Endothelial cell of umbilical vein (primary cell): ENCODE measurements at regions not wholly inside any gene's neighbourhood (a gene's known extent, or its start where the extent isn't known, plus 50 kb on each side); places are given as distances from the start of the nearest gene placed in this dataset.

Experiments used
- BruUV-seq: library from RNA; stranded (reverse); fragments of 400-500 nt; replicated peaks from 2 replicates; lab custom pipeline; 2021; lab: Mats Ljungman, UMichigan
- CTCF ChIA-PET: fragments of 300-600, 350-600 bp; sonication (Branson Sonifier 250); formaldehyde crosslinking; loops from one replicate; lab custom pipeline; 2021; ENCODE audit warnings: antibody characterized with exemption, inconsistent platforms; lab: Charles Lee
- POLR2A ChIA-PET: fragments of 300-600, 350-600 bp; sonication (Branson Sonifier 250); formaldehyde crosslinking; loops from one replicate; lab custom pipeline; 2021; ENCODE audit warnings: antibody characterized with exemption, inconsistent platforms; lab: Charles Lee
- DNase-seq: peaks from one replicate; pipeline ENCODE4 v3.0.0-alpha.2; 2011; ENCODE audit warnings: low read depth, low spot score
- FAIRE-seq: peaks from 2 replicates; lab custom pipeline; 2011; peaks lifted over from hg19 to GRCh38; lab: Jason Lieb, UNC
- H2AFZ ChIP-seq: 2 replicates; pipeline ENCODE4 v1.6.0; 2012; ENCODE audit warnings: low read depth, low read length, control low read depth, inconsistent platforms
- H3K27ac ChIP-seq: 2 replicates; pipeline ENCODE4 v1.5.1; 2011; ENCODE audit warnings: low read depth, mild to moderate bottlenecking, control low read depth, low read length, moderate library complexity; ENCODE audit not compliant: insufficient read depth
- H3K27me3 ChIP-seq, 2 experiments: 2 replicates each; pipeline versions ENCODE4 v1.6.0 to v1.6.1; 2011; ENCODE audit warnings: low read length in 2 of 2, mixed read lengths in 1 of 2; ENCODE audit not compliant: control insufficient read depth in 2 of 2, insufficient read depth in 2 of 2
- H3K36me3 ChIP-seq, 2 experiments: 2 replicates in 1 of 2; 3 replicates in 1 of 2; pipeline ENCODE4 v1.5.1; 2011; ENCODE audit warnings: low read length in 2 of 2, mild to moderate bottlenecking in 1 of 2, moderate library complexity in 1 of 2; ENCODE audit not compliant: control insufficient read depth in 2 of 2, insufficient read depth in 2 of 2; ENCODE audit errors: extremely low read depth in 1 of 2
- H3K4me1 ChIP-seq: 3 replicates; pipeline ENCODE4 v1.5.1; 2011; ENCODE audit warnings: mild to moderate bottlenecking, low read length; ENCODE audit not compliant: control insufficient read depth, insufficient read depth; ENCODE audit errors: extremely low read depth
- H3K4me2 ChIP-seq: 2 replicates; pipeline ENCODE4 v1.6.1; 2011; ENCODE audit warnings: low read length, control low read depth, mixed read lengths; ENCODE audit not compliant: insufficient read depth
- H3K4me3 ChIP-seq, 3 experiments: fragments of 200-600 bp in 1 of 3; sonication (generic), shearing (Covaris generic) in 1 of 3; replicated peaks in 1 of 3; 2 replicates each; pipeline ENCODE4 v1.5.1; 2011 to 2016; ENCODE audit warnings: control low read depth in 3 of 3, low read length in 3 of 3, mild to moderate bottlenecking in 2 of 3, inconsistent platforms in 1 of 3, low read depth in 1 of 3, moderate library complexity in 1 of 3; ENCODE audit not compliant: insufficient read depth in 1 of 3
- H3K79me2 ChIP-seq: 2 replicates; pipeline ENCODE4 v1.6.0; 2012; ENCODE audit warnings: low read length, inconsistent platforms; ENCODE audit not compliant: control insufficient read depth, insufficient read depth
- H3K9ac ChIP-seq: replicated peaks from 2 replicates; pipeline ENCODE3; 2011; ENCODE audit warnings: low read length, control low read depth; ENCODE audit not compliant: insufficient read depth; ENCODE audit errors: extremely low read depth
- H3K9me1 ChIP-seq: replicated peaks from 3 replicates; pipeline ENCODE4 v1.6.0; 2011; ENCODE audit warnings: mild to moderate bottlenecking, low read length; ENCODE audit not compliant: control insufficient read depth, insufficient read depth; ENCODE audit errors: extremely low read depth
- H3K9me3 ChIP-seq: replicated peaks from 2 replicates; pipeline ENCODE4 v1.5.1; 2012; ENCODE audit warnings: low read length, inconsistent platforms; ENCODE audit not compliant: control insufficient read depth, insufficient read depth
- H4K20me1 ChIP-seq: replicated peaks from 2 replicates; pipeline ENCODE3; 2011; ENCODE audit warnings: mild to moderate bottlenecking, low read length; ENCODE audit not compliant: control insufficient read depth, insufficient read depth; ENCODE audit errors: extremely low read depth
- CTCF ChIP-seq, 2 donors: IDR thresholded peaks; 1 replicate in 1 of 2; 2 replicates in 1 of 2; pipeline ENCODE4 v1.5.1; 2011; ENCODE audit warnings: low read length in 2 of 2, mild to moderate bottlenecking in 2 of 2, moderate library complexity in 2 of 2, control low read depth in 1 of 2, inconsistent platforms in 1 of 2, low read depth in 1 of 2; ENCODE audit not compliant: insufficient read depth in 1 of 2; ENCODE audit errors: extremely low read depth in 1 of 2
- EZH2 ChIP-seq: IDR thresholded peaks from 2 replicates; pipeline ENCODE4 v1.6.1; 2012; ENCODE audit warnings: borderline replicate concordance, low read depth, mild to moderate bottlenecking, moderate library complexity, low read length, inconsistent platforms; ENCODE audit not compliant: severe bottlenecking
- FOS ChIP-seq: IDR thresholded peaks from 2 replicates; pipeline ENCODE4 v1.6.1; 2011; ENCODE audit warnings: mild to moderate bottlenecking, low read length, moderate library complexity, borderline replicate concordance; ENCODE audit not compliant: insufficient read depth
- JUN ChIP-seq: IDR thresholded peaks from 2 replicates; pipeline ENCODE4 v1.6.1; 2011; ENCODE audit warnings: borderline replicate concordance, low read depth; ENCODE audit not compliant: insufficient read length, insufficient read depth
- MAX ChIP-seq: IDR thresholded peaks from 2 replicates; pipeline ENCODE4 v1.6.1; 2011; ENCODE audit not compliant: insufficient read depth, insufficient read length
- MYC ChIP-seq: IDR thresholded peaks from one replicate; pipeline ENCODE4 v1.6.1; 2011; ENCODE audit warnings: mild to moderate bottlenecking, low read depth, low read length
- POLR2A ChIP-seq: IDR thresholded peaks from 2 replicates; pipeline ENCODE4 v1.6.1; 2012; ENCODE audit warnings: low read depth, mild to moderate bottlenecking, control low read depth, low read length
- POLR2AphosphoS5 ChIP-seq: IDR thresholded peaks from 2 replicates; pipeline ENCODE4 v1.6.1; 2012; ENCODE audit warnings: low read depth, mild to moderate bottlenecking, control low read depth, low read length, moderate library complexity; ENCODE audit not compliant: insufficient read depth
- dilution Hi-C: fragments of 300-500 bp; cut with MboI; formaldehyde crosslinking; loops from one replicate; pipeline ENCODE4 v1.15.0; 2019; ENCODE audit warnings: low sequenced_read_pairs; ENCODE audit not compliant: extremely low pct_ligation_motif_present
- intact Hi-C: fragments of 100-400 bp; cut with micrococcal nuclease; formaldehyde crosslinking; loops from one replicate; pipeline ENCODE4 v1.10.0; 2022

- H3K36me3 ChIP-seq: no peaks in the 10 kb centered on the region
- H3K9me1 ChIP-seq: no peaks in the 10 kb centered on the region
- H2AFZ ChIP-seq: no peak overlapping the region
- H3K27me3 ChIP-seq: no peaks in the 10 kb centered on the region
- no peaks in the 10 kb centered on the region for H3K9me3 ChIP-seq
- BruUV-seq: no TSS peak
- no peaks in the 10 kb centered on the region for H3K79me2 ChIP-seq
- ChIA-PET CTCF (interaction anchor here (0.7 to 2.3 kb wide), 12 partner anchors 144 to 1467 kb away, joined by 3 to 31 read pairs (median 5); no protein-coding TSS in a partner anchor), POLR2A (no interaction called here)
- H3K4me2 ChIP-seq: no peak overlapping the region
- no peak overlapping the region for H3K9ac ChIP-seq
- H4K20me1 ChIP-seq: no peaks in the 10 kb centered on the region
- dilution Hi-C loops: no loop called here
- TF ChIP-seq CTCF (IDR thresholded peaks at IDR 0.05; ENCODE audit: extremely low read depth in 1 of 2, insufficient read depth in 1 of 2, low read depth in 1 of 2, low read length in 2 of 2) (peak; percentile 24 to 54), FOS (no peak), JUN (no peak), EZH2 (no peak), POLR2A (no peak), MAX (no peak), MYC (no peak), POLR2AphosphoS5 (no peak)
- H3K4me3 ChIP-seq: no peak overlapping the region
- intact Hi-C loops: loop anchor here (1.0 kb wide), 3 partner anchors 539 to 594 kb away; no protein-coding TSS in a partner anchor
- FAIRE-seq (no peak), DNase-seq (no peak)
- H3K27ac ChIP-seq: no peak overlapping the region
- H3K4me1 ChIP-seq: no peaks in the 10 kb centered on the region
Observed at GRCh38 chr12:107917912-107918800, 143.7 kb downstream of the ASCL4 start.
